Adrenal gland (tissue), 5 donors: ENCODE measurements at regions not wholly inside any gene's neighbourhood (a gene's known extent, or its start where the extent isn't known, plus 50 kb on each side); places are given as distances from the start of the nearest gene placed in this dataset.

ENCODE experiments used
- CTCF ChIP-seq, 6 experiments: fragments of 450-650 bp in 4 of 6; fragments of 200-600 bp in 2 of 6; sonication (generic) in 1 of 6; IDR thresholded peaks; 1 replicate in 5 of 6; 2 replicates in 1 of 6; pipeline versions ENCODE4 v1.5.1 to v1.8.0; 2016 to 2021; ENCODE audit warnings: antibody characterized with exemption in 6 of 6, mild to moderate bottlenecking in 2 of 6, moderate library complexity in 1 of 6
- POLR2A ChIP-seq, 2 donors: fragments of 450-650 bp; IDR thresholded peaks; one replicate each; pipeline ENCODE4 v1.6.1; 2017; ENCODE audit warnings: antibody characterized with exemption in 2 of 2, mild to moderate bottlenecking in 2 of 2, moderate library complexity in 1 of 2
- donor health status: DM: no; HTN: no; CAD: no.

DNA sequence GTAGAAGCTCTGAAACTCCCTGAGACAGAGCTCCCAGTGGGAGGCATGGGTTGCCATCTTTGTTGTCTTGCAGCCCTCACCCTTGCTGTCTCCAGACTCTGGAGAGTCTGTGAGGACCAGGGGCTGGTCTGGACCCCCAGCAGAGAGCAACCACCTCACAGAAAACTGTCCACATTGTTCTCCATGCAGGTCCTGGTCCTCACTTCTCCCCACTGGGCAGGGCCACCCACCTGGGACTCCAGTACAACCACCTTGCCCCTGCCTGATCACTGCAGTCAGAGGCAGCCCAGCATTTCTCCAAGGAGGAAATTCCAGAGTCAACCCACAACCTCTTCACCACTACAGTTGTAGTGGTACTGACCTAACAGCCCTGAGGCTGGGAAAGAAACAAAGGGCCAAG, 285.6 kb upstream of the RPS23 start:
- TF ChIP-seq CTCF (IDR thresholded peaks at IDR 0.05) (no peak), POLR2A (IDR thresholded peaks at IDR 0.05) (no peak)
